Activated naive CD4-positive, alpha-beta T cell treated with anti-CD3 and anti-CD28 coated beads for 36 hours (primary cell): ENCODE measurements at regions not wholly inside any gene's neighbourhood (a gene's known extent, or its start where the extent isn't known, plus 50 kb on each side); places are given as distances from the start of the nearest gene placed in this dataset.
"Not testable (repeated sequence)": the region's sequence is repeated elsewhere in the genome, so short reads cannot be mapped to it uniquely, and the experiment has no call there.

Source experiments
- CTCF ChIA-PET: fragments of 350-600 bp; sonication (Branson Sonifier 250); formaldehyde crosslinking; loops from one replicate; lab custom pipeline; 2021; ENCODE audit warnings: antibody characterized with exemption; lab: Charles Lee
- DNase-seq: peaks from one replicate; pipeline ENCODE4 v3.0.0-alpha.2; 2020
- H3K27ac Mint-ChIP-seq: one replicate; pipeline ENCODE4 v1.8.0; 2021; ENCODE audit warnings: mild to moderate bottlenecking, mixed read lengths
- H3K27me3 Mint-ChIP-seq: one replicate; pipeline ENCODE4 v1.8.0; 2021; ENCODE audit warnings: low read depth, mixed read lengths
- H3K36me3 Mint-ChIP-seq: one replicate; pipeline ENCODE4 v1.8.0; 2021; ENCODE audit warnings: low read depth, mixed read lengths
- H3K4me1 Mint-ChIP-seq: one replicate; pipeline ENCODE4 v1.8.0; 2021; ENCODE audit warnings: low read depth, mixed read lengths
- H3K4me3 Mint-ChIP-seq: one replicate; pipeline ENCODE4 v1.8.0; 2021; ENCODE audit warnings: mild to moderate bottlenecking, moderate library complexity, mixed read lengths
- H3K9me3 Mint-ChIP-seq: one replicate; pipeline ENCODE4 v1.8.0; 2021; ENCODE audit warnings: mixed read lengths
- intact Hi-C: fragments of 100-400 bp; cut with micrococcal nuclease; formaldehyde crosslinking; loops from one replicate; pipeline ENCODE4 v1.15.1; 2023

DNA sequence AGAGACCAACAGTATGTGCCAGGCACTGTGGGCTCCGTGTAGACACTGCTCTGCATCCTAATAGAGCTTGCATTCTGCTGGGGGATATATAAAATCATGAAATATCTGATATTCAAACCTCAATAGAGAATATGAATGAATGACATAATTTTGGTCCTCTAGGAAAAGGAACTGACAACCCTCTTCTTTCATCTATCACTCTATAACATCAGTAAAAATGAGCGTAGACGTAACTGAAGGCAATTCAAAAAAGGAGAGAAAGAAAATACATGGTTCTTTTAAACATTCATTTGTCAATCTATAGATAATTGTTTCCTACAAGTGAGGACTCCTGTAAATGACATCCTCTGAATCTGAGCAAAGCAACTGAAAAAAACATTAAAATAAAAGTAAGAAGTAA, 607.4 kb upstream of the LRRN3 start:
- Mint-ChIP-seq H3K4me1 (no peaks in the 10 kb centered on the region), H3K27ac (no peak overlapping the region), H3K36me3 (peaks cover 4% of the 10 kb centered on the region), H3K9me3 (peaks cover 7% of the 10 kb centered on the region), H3K27me3 (no peaks in the 10 kb centered on the region), H3K4me3 (no peak overlapping the region)
- DNase-seq = no peak
- CTCF ChIA-PET = no interaction called here
- intact Hi-C loops = no loop called here

- H3K4me3 Mint-ChIP-seq = no peak overlapping the region
- H3K27ac Mint-ChIP-seq = no peak overlapping the region
- no peaks in the 10 kb centered on the region for H3K27me3 Mint-ChIP-seq
- DNase-seq = no peak
- H3K36me3 Mint-ChIP-seq = peaks cover 4% of the 10 kb centered on the region
- intact Hi-C loops = no loop called here
- CTCF ChIA-PET = interaction anchor here (0.7 kb wide), 1 partner anchor 248 kb away, joined by 3 read pairs; no protein-coding TSS in a partner anchor
- no peaks in the 10 kb centered on the region for H3K4me1 Mint-ChIP-seq
- H3K9me3 Mint-ChIP-seq = peaks cover 7% of the 10 kb centered on the region
Observed at GRCh38 chr7:110484356-110484755, 606.6 kb upstream of the LRRN3 start.

GRCh38 chr7:110486549-110486948, 604.4 kb upstream of the LRRN3 start:
- no peaks in the 10 kb centered on the region for H3K4me1 Mint-ChIP-seq
- no peaks in the 10 kb centered on the region for H3K27me3 Mint-ChIP-seq
- no peak overlapping the region for H3K27ac Mint-ChIP-seq
- H3K9me3 Mint-ChIP-seq = peaks cover 5% of the 10 kb centered on the region
- CTCF ChIA-PET = no interaction called here
- intact Hi-C loops = no loop called here
- no peak overlapping the region for H3K4me3 Mint-ChIP-seq
- H3K36me3 Mint-ChIP-seq = peaks cover 3% of the 10 kb centered on the region
- DNase-seq = no peak

DNA sequence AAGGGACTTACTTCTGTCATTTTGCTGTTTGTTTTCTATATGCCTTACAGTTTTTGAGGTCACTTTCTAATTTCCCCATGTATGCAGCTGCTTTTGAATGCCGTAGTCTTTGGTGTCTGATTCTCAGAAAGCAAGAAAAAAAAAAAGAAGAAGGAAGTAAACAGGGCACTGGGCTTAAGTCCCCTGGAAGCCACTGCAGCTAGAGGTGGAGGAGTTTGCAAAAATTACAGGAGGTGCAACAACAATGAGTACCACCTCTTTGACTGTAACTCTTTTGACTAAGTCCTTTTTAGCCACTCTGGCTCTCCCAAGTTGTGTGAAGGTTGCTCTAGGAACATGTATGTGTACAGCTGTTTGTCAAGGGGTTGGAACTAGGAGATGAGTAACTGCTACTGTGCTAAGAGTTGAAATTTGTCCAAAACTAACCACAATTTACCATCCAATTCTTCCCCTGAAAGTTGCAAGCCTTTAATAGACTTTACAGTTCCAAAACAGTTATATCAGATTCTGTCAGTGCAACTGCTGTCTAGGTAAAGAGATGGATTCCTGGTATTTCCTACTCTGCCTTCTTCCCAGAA, 588.0 kb upstream of the LRRN3 start:
- CTCF ChIA-PET = no interaction called here
- H3K27me3 Mint-ChIP-seq = no peaks in the 10 kb centered on the region
- H3K4me1 Mint-ChIP-seq = peaks cover 3% of the 10 kb centered on the region
- H3K4me3 Mint-ChIP-seq = no peak overlapping the region
- no peaks in the 10 kb centered on the region for H3K9me3 Mint-ChIP-seq
- H3K27ac Mint-ChIP-seq = no peak overlapping the region
- no peak for DNase-seq
- intact Hi-C loops = no loop called here
- H3K36me3 Mint-ChIP-seq = no peaks in the 10 kb centered on the region

- intact Hi-C loops = no loop called here
- H3K4me3 Mint-ChIP-seq = no peak overlapping the region
- no peaks in the 10 kb centered on the region for H3K9me3 Mint-ChIP-seq
- peaks cover 3% of the 10 kb centered on the region for H3K4me1 Mint-ChIP-seq
- no peak for DNase-seq
- H3K27me3 Mint-ChIP-seq = no peaks in the 10 kb centered on the region
- H3K27ac Mint-ChIP-seq = no peak overlapping the region
- H3K36me3 Mint-ChIP-seq = no peaks in the 10 kb centered on the region
- CTCF ChIA-PET = interaction anchor here (0.7 kb wide), 1 partner anchor 704 kb away, joined by 3 read pairs; no protein-coding TSS in a partner anchor
Observed at GRCh38 chr7:110507369-110507768, 583.6 kb upstream of the LRRN3 start.

GRCh38 chr7:110507832-110508231, 583.1 kb upstream of the LRRN3 start:
- Mint-ChIP-seq H3K9me3 (no peaks in the 10 kb centered on the region), H3K4me1 (peaks cover 2% of the 10 kb centered on the region), H3K36me3 (no peaks in the 10 kb centered on the region), H3K4me3 (no peak overlapping the region), H3K27me3 (no peaks in the 10 kb centered on the region), H3K27ac (no peak overlapping the region)
- CTCF ChIA-PET = interaction anchor here (0.7 kb wide), 1 partner anchor 705 kb away, joined by 3 read pairs; no protein-coding TSS in a partner anchor
- DNase-seq = no peak
- intact Hi-C loops = no loop called here

GRCh38 chr7:110514975-110515551, 575.9 kb upstream of the LRRN3 start:
- H3K27me3 Mint-ChIP-seq, CTCF ChIA-PET, H3K4me3 Mint-ChIP-seq, DNase-seq, intact Hi-C loops, H3K27ac Mint-ChIP-seq, H3K4me1 Mint-ChIP-seq, H3K36me3 Mint-ChIP-seq, H3K9me3 Mint-ChIP-seq: not testable (repeated sequence)

DNA sequence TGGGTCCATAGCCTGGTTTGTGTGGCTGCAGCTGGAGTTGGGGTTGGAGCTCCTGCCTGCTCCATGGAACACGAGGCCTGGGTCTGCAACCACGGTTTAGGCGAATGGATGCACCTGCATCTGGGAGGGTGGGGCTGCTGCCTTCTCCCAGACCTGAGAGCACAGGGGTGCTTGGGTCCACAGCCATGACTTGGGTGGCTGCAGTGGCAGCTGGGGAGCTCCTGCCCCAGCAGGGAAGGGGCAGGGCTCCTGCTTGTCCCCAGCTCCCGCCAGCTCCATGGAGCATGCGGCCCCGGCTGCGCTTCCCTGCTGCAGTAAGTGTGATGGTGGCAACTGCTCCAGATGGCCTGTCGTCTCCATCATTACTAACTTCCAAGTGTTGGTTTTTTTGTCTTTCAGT, 571.1 kb upstream of the LRRN3 start:
- no peaks in the 10 kb centered on the region for H3K9me3 Mint-ChIP-seq
- intact Hi-C loops = no loop called here
- no peaks in the 10 kb centered on the region for H3K4me1 Mint-ChIP-seq
- no peaks in the 10 kb centered on the region for H3K27me3 Mint-ChIP-seq
- no peak overlapping the region for H3K4me3 Mint-ChIP-seq
- CTCF ChIA-PET = no interaction called here
- DNase-seq = no peak
- no peaks in the 10 kb centered on the region for H3K36me3 Mint-ChIP-seq
- no peak overlapping the region for H3K27ac Mint-ChIP-seq

- CTCF ChIA-PET = no interaction called here
- no peak overlapping the region for H3K27ac Mint-ChIP-seq
- intact Hi-C loops = no loop called here
Observed at GRCh38 chr7:110521357-110521911, 569.5 kb upstream of the LRRN3 start.

DNA sequence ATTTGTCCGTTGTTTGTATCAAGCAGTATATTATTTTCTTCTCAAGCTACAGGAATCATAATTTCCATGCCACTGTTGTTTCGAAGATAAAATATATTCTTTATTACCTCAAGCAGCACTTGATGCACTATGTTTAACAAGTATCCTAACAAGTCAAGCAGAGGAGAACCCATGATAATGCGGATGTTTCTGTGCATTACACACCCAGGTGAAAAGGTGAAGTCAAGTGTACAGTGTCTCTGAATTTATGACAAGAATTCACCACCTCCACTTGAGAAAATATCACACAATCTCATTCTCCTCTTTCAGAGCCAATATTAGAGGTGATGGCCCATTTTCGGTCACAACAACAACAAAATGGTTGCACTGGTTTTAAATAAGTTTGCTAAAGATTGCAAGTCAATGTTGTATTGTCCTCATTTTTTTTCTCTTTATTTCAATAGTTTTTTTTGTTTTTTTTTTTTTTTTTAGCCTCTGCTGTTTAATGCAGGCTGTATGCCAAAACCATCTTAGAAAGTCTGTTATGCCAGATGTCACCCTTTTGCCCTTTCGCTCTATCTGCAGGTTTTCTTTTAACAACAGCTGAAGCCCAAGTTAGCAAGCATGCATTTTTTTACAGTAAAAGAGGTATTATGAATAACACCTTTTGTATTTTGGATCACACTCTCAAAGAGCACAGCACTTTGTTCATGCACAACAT, 568.7 kb upstream of the LRRN3 start:
- Mint-ChIP-seq H3K9me3 (no peaks in the 10 kb centered on the region), H3K27ac (no peak overlapping the region), H3K27me3 (no peaks in the 10 kb centered on the region), H3K4me3 (no peak overlapping the region), H3K36me3 (no peaks in the 10 kb centered on the region), H3K4me1 (no peaks in the 10 kb centered on the region)
- intact Hi-C loops = no loop called here
- no peak for DNase-seq
- CTCF ChIA-PET = no interaction called here

More at GRCh38 chr7:110521357-110521911, 569.5 kb upstream of the LRRN3 start:
- Mint-ChIP-seq H3K9me3 (no peaks in the 10 kb centered on the region), H3K4me1 (no peaks in the 10 kb centered on the region), H3K36me3 (no peaks in the 10 kb centered on the region), H3K27me3 (no peaks in the 10 kb centered on the region), H3K4me3 (no peak overlapping the region)
- no peak for DNase-seq

GRCh38 chr7:110522761-110523200, 568.1 kb upstream of the LRRN3 start:
- DNase-seq = no peak
- H3K4me1 Mint-ChIP-seq = no peaks in the 10 kb centered on the region
- CTCF ChIA-PET = no interaction called here

DNA sequence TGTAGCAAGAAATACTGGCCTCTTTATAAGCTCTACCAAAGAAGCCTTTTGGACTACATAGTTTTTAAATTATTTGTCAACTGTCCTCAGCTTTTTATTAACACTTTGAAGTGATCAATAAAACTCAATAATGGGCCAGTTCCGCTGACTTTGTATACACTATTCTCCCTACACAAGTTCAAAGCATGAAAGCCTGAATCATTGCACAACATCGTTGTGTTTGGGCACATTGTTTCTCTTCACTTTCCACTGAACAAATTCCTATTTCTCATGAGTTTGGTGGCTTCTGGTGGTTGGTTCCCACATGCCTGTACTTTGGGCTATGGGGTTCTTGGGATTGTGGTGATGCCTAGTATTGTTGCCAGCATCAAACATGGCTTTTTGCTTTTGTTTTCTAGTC, 561.8 kb upstream of the LRRN3 start:
- no peaks in the 10 kb centered on the region for H3K4me1 Mint-ChIP-seq
- CTCF ChIA-PET = no interaction called here
- DNase-seq = no peak
- no peaks in the 10 kb centered on the region for H3K36me3 Mint-ChIP-seq
- H3K27ac Mint-ChIP-seq = no peak overlapping the region
- intact Hi-C loops = no loop called here
- no peaks in the 10 kb centered on the region for H3K9me3 Mint-ChIP-seq
- no peaks in the 10 kb centered on the region for H3K27me3 Mint-ChIP-seq
- no peak overlapping the region for H3K4me3 Mint-ChIP-seq

More at GRCh38 chr7:110522761-110523200, 568.1 kb upstream of the LRRN3 start:
- H3K27me3 Mint-ChIP-seq = no peaks in the 10 kb centered on the region
- no peaks in the 10 kb centered on the region for H3K9me3 Mint-ChIP-seq
- H3K27ac Mint-ChIP-seq = no peak overlapping the region
- intact Hi-C loops = no loop called here
- H3K4me3 Mint-ChIP-seq = no peak overlapping the region
- no peaks in the 10 kb centered on the region for H3K36me3 Mint-ChIP-seq
